A673 (cell line): ENCODE measurements at regions not wholly inside any gene's neighbourhood (a gene's known extent, or its start where the extent isn't known, plus 50 kb on each side); places are given as distances from the start of the nearest gene placed in this dataset.

Experiments used
- EZH2 ChIP-seq: fragments of 200-600 bp; sonication (generic); IDR thresholded peaks from 2 replicates; pipeline ENCODE4 v1.6.1; 2017; ENCODE audit warnings: borderline replicate concordance, low read depth, mild to moderate bottlenecking, mixed read lengths, antibody characterized with exemption, low read length; ENCODE audit not compliant: poor library complexity, severe bottlenecking
- TF ChIP-seq, protein P1 (sequence below): fragments of 300-800, 200-600 bp; sonication (generic); conservative IDR thresholded peaks from 2 replicates; pipeline ENCODE4 v1.5.1; 2017; ENCODE audit warnings: low read depth, mild to moderate bottlenecking, antibody characterized with exemption, low read length, moderate library complexity, mixed read lengths

GRCh38 chr9:23596913-23597634, 229.0 kb downstream of the ELAVL2 start:
- TF ChIP-seq, protein P1, sequence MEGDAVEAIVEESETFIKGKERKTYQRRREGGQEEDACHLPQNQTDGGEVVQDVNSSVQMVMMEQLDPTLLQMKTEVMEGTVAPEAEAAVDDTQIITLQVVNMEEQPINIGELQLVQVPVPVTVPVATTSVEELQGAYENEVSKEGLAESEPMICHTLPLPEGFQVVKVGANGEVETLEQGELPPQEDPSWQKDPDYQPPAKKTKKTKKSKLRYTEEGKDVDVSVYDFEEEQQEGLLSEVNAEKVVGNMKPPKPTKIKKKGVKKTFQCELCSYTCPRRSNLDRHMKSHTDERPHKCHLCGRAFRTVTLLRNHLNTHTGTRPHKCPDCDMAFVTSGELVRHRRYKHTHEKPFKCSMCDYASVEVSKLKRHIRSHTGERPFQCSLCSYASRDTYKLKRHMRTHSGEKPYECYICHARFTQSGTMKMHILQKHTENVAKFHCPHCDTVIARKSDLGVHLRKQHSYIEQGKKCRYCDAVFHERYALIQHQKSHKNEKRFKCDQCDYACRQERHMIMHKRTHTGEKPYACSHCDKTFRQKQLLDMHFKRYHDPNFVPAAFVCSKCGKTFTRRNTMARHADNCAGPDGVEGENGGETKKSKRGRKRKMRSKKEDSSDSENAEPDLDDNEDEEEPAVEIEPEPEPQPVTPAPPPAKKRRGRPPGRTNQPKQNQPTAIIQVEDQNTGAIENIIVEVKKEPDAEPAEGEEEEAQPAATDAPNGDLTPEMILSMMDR = no peak
- no peak for TF ChIP-seq EZH2
